ENCODE measurements at regions not wholly inside any gene's neighbourhood (a gene's known extent, or its start where the extent isn't known, plus 50 kb on each side); places are given as distances from the start of the nearest gene placed in this dataset.

DNA sequence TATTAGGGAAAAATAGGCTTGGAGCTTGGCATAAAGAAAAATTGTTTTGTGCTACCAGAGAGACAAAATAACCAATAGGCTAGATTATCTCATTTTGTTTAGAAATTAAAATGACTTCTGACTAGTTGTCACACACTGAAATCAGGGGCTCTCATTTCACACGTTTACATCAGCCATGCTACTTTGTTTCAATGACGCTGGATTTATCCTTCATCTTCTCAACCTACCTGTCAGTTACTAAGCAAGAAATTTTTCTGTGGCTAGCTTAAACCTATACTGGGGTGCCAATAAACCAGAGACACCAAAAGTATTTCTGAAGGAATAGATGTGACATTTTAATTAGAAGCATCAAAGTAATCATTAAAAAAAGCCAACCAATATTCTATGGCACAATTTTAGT, 518.1 kb upstream of the NR5A2 start:
- TF ChIP-seq, protein P1, sequence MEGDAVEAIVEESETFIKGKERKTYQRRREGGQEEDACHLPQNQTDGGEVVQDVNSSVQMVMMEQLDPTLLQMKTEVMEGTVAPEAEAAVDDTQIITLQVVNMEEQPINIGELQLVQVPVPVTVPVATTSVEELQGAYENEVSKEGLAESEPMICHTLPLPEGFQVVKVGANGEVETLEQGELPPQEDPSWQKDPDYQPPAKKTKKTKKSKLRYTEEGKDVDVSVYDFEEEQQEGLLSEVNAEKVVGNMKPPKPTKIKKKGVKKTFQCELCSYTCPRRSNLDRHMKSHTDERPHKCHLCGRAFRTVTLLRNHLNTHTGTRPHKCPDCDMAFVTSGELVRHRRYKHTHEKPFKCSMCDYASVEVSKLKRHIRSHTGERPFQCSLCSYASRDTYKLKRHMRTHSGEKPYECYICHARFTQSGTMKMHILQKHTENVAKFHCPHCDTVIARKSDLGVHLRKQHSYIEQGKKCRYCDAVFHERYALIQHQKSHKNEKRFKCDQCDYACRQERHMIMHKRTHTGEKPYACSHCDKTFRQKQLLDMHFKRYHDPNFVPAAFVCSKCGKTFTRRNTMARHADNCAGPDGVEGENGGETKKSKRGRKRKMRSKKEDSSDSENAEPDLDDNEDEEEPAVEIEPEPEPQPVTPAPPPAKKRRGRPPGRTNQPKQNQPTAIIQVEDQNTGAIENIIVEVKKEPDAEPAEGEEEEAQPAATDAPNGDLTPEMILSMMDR (IDR thresholded peaks at IDR 0.05): no peak
- TF ChIP-seq POLR2AphosphoS5 (IDR thresholded peaks at IDR 0.05; ENCODE audit: low read depth, low read length) (no peak), SIN3A (IDR thresholded peaks at IDR 0.05; ENCODE audit: borderline replicate concordance, insufficient read depth, low read depth, low read length) (no peak)
- TF ChIP-seq, protein P2, sequence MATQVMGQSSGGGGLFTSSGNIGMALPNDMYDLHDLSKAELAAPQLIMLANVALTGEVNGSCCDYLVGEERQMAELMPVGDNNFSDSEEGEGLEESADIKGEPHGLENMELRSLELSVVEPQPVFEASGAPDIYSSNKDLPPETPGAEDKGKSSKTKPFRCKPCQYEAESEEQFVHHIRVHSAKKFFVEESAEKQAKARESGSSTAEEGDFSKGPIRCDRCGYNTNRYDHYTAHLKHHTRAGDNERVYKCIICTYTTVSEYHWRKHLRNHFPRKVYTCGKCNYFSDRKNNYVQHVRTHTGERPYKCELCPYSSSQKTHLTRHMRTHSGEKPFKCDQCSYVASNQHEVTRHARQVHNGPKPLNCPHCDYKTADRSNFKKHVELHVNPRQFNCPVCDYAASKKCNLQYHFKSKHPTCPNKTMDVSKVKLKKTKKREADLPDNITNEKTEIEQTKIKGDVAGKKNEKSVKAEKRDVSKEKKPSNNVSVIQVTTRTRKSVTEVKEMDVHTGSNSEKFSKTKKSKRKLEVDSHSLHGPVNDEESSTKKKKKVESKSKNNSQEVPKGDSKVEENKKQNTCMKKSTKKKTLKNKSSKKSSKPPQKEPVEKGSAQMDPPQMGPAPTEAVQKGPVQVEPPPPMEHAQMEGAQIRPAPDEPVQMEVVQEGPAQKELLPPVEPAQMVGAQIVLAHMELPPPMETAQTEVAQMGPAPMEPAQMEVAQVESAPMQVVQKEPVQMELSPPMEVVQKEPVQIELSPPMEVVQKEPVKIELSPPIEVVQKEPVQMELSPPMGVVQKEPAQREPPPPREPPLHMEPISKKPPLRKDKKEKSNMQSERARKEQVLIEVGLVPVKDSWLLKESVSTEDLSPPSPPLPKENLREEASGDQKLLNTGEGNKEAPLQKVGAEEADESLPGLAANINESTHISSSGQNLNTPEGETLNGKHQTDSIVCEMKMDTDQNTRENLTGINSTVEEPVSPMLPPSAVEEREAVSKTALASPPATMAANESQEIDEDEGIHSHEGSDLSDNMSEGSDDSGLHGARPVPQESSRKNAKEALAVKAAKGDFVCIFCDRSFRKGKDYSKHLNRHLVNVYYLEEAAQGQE (IDR thresholded peaks at IDR 0.05; ENCODE audit: insufficient read depth in 1 of 2, low read depth in 2 of 2, low read length in 1 of 2): no peak
